SIG-M5 treated with dmso at 0.1 percent for 504 hours (cell line): ENCODE measurements at regions not wholly inside any gene's neighbourhood (a gene's known extent, or its start where the extent isn't known, plus 50 kb on each side); places are given as distances from the start of the nearest gene placed in this dataset.

ENCODE experiments used
- DNase-seq: peaks from one replicate; lab custom pipeline; 2025; ENCODE audit not compliant: unreplicated experiment; lab: John Stamatoyannopoulos, UW

DNA sequence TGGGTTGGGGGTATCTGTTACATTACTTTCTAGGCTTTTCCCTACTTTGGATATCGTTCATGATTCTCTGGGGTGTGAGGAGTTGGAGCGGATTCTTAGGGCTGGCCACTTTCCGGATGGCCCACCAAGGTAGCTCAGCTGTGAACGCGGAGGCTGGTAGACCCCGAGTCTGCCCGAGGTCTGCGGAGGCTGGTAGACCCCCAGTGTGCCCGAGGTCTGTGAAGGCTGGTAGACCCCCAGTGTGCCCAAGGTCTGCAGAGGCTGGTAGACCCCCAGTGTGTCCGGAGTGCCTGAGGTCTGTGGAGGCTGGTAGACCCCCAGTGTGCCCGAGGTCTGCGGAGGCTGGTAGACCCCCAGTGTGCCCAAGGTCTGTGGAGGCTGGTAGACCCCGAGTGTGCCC, 99.2 kb upstream of the ZNF469 start:
- no peak for DNase-seq

- no peak for DNase-seq
Measured at GRCh38 chr16:88284101-88284500, 98.7 kb upstream of the ZNF469 start.

DNA sequence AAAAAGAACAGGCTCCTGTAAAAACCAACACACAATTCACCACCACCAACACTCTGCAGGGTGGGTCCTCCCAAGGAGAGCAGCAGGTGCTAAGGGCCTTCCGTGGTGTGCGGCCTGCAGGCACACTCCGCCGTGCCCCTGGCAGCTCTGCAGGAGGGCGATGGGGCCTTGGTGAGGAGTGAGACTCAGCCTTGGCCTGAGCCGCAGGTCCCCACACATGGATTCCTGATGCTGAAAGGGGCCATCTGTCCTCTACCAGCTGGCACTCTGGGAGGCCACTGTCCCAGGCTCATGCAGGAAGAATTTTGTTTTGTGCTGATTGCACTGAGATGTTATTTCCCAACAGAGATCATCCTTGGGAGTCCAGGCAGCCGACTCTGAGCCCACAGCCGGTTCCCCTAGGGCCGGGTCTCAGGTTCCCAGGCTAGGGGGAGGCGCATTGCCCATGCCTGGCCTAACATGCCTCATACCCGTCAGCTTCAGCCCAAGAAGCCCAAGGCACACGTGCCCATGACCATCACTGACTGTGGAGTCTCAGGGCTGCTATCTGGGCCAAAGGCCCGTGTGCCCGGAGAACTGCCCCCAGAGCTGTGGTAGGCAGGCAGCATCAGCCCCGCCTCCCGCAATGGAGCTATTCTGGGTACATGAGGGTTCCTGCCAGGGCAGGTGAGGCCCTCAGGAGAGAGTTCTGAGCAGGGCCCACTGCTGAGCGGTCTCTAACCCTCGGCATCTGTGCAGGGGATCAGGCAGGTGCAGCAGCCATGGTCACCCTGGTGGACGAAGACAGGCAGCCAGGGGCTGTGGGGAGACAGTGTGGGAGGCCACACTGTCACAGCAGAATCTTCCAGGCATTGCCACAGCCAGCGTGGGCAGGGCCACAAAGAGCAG, 97.9 kb upstream of the ZNF469 start:
- no peak for DNase-seq

GRCh38 chr16:88285514-88285822, 97.3 kb upstream of the ZNF469 start:
- DNase-seq, result no peak

DNA sequence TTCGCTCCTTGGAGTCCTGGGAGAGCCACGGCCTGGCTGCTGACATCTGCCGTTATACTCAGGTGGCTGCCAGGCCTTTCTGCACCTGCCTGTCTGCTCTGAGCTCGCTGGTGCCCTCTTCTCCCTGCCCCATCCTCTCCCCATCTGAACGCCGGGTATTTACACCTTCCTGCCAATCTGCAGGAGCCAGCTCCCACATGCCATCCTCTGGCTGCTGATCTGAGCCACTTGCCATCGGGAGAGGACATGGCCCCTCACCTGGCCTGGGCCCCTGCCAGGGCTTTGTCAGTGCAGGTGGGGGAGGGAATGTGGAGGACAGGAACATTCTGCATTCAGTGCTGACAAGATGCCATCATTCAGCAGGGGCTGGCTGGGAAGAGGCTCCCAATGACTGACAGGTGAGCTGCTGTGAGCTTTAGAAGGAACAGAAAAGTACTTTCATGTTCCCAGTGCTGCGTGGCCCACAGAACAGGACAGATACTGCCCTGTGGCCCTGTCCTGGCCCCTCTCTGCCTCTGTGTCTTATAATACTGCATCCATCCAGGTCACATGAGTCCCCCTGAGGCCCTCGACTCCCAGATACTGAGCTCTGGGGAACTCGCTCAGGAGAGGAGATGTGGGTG, 96.3 kb upstream of the ZNF469 start:
- no peak for DNase-seq

GRCh38 chr16:88287219-88287618, 95.5 kb upstream of the ZNF469 start:
- peak; percentile 9 for DNase-seq

- DNase-seq, result no peak
Measured at GRCh38 chr16:88288303-88288702, 94.5 kb upstream of the ZNF469 start.

DNA sequence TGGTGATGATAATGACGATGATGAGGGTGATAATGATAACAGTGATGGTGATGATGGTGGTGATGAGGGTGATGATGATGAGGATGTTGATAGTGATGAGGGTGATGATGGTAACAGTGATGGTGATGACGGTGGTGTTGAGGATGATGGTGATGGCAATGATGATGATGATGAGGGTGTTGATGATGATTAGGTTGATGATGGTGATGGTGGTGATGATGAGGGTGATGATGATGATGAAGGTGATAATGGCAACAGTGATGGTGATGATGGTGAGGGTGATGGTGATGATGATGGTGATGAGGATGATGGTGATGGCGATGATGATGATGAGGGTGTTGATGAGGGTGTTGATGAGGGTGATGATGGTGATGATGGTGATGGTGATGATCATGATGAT, 93.8 kb upstream of the ZNF469 start:
- DNase-seq, result no peak

DNA sequence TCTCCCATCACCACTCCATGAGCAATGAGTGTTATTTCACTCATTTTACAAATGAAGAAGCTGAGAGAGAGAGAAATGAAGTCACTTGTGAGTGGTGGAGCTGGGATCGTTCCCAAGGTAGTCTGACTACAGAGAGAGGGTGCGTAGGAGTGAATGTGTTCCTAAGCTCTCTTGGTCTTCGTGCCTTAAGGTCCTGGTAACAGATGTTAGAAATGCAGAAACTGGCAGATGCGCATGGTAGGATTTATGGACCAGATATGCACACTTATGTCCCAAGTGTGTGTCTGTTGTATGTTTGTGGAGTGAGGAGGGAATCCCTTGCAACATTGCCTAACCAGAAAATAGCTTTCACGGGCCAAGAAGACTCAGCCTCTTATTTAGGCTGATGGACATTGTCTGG, 93.2 kb upstream of the ZNF469 start:
- DNase-seq, result no peak

GRCh38 chr16:88289968-88290401, 92.8 kb upstream of the ZNF469 start:
- no peak for DNase-seq

DNA sequence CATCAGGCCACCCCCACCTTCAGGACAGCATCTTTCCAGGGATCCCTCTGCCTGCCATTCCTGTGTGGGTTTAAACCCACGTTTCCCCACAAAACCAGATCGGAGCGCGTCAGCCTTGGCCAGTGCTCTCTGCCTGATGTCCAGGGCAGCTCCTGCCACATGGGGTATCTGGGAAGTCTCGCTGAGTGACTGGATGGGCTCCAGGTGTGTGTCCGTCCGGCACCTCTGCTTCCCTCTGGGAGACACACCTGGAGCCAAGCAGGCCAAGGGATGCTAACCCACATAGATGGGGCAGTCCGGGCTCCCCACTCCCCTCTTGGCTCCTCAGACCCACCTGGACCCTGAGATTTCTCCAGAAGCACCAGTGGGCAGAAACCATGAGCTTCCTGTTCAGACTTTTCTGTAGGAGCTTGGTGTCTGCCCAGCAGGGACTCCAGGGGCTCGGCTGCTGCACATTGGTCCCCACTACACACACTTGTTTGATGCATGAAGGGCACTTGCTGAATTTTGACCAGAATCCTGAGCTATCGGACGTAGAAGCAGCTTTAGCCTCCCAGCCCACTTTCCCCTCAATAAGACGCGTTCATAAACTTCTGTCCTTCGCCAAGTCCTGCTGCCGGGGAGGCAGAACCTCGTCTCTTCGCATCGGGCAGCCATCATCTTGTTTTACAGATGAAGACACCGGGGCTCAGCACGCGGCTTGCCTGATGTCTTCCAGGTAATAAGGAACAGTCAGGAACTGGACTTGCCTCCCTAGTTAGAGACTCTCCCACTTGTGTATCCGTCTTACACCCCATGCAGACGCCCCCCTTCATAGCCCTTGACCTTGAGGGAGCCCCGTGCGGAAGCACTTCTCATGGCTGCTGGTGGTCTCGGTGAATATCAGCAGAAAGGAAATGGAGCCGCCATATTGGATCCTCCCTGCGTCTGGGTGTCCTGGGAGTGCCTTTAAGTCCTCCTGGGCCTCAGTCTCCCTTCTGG, 91.6 kb upstream of the ZNF469 start:
- DNase-seq, result no peak

GRCh38 chr16:88292007-88292970, 90.5 kb upstream of the ZNF469 start:
- DNase-seq, result no peak

DNA sequence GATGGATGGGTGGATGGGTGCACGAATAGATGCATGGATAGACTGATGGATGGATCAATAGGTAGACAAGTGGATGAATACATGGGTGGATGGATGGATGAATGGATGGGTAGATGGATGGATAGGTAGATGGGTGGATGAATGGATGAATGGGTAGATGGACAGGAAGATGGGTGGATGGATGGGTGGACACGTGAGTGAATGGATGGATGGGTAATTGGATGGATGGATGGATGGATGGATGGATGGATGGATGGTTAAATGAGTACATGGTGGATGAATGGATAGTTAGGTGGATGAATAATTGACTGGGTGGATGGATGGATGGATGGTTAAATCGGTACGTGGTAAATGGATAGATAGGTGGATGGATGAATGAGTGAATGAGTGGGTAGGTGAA, 89.7 kb upstream of the ZNF469 start:
- no peak for DNase-seq

GRCh38 chr16:88295671-88296436, 86.9 kb upstream of the ZNF469 start:
- DNase-seq, result no peak

DNA sequence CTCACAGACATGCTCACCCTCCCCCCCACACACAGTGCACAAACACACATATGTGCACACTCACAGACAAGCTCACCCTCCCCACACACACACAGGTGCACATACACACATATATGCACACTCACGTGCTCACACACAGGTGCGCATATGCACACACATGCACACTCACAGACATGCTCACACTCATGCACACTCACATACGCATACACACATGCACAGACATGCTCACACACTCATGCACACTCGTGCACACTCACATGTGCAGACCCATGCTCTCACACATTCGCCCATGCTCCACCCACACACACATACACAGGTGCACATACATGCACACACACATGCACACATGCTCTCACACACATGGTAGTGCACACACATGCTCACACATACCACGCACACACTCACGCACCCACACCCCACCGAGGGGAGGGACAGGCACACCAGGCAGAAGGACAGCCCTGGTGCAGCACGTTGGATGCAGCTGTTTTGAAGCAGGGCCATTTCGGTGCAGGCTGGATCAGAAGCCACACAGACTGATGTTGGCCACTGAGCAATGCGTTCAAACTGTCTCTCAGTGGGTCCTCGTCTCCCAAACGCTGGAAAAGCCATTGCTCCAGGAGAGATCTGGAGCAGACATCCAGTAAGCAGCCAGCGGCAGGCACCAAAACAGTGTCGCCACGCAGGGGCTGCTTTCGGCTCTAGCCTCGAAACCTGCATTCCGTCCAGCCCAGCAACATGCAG, 86.2 kb upstream of the ZNF469 start:
- no peak for DNase-seq

DNA sequence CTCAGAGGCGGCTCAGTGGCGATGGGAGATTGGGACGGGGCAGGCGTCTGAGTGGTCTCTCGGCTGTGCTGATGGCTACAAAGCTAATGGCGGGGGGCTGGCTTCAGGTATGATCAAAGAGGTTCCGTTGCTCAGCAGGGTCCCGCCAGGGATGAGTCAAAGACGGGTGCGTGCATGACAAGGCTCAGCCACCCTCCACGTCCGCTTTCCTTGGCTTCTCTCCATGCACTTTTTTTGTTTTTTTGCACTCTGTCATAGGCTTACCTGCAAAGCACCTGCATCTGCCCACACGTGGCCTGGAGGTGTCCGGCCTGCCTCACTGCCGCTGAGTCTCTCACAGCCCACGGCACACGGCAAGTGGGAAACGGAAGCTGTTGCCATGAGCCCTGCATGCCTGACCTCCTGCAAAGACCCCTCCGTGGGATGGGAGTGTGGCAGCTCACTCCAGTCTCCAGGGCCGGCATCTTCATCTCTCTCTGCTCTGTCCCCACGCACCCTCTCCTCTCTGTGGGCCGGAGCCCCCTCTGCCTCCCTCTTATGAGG, 85.5 kb upstream of the ZNF469 start:
- DNase-seq, result no peak

- no peak for DNase-seq
Measured at GRCh38 chr16:88298181-88298832, 84.5 kb upstream of the ZNF469 start.
